ENCODE measurements at regions not wholly inside any gene's neighbourhood (a gene's known extent, or its start where the extent isn't known, plus 50 kb on each side); places are given as distances from the start of the nearest gene placed in this dataset.

DNA sequence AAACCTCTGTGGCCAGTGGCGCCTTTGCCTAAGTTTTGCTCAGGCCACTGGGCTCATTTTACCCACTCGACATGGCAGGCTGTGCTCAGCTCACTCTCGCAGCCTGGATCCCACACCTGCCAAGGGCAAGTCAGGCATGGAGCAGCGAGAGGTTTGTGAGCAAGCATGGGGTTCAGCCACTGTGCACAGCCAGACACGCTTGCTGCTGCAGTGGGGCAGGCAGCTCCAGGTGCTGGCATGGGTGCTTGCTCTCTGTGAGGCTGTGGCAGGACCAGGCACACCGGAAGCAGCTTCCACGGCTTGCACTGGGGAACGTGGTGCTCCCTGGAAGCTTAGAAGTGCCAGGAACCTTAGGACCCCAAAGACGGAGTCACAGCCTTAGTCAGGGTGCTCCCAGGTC is 470.1 kb downstream of the CDH9 start:
- TF ChIP-seq, protein P1, sequence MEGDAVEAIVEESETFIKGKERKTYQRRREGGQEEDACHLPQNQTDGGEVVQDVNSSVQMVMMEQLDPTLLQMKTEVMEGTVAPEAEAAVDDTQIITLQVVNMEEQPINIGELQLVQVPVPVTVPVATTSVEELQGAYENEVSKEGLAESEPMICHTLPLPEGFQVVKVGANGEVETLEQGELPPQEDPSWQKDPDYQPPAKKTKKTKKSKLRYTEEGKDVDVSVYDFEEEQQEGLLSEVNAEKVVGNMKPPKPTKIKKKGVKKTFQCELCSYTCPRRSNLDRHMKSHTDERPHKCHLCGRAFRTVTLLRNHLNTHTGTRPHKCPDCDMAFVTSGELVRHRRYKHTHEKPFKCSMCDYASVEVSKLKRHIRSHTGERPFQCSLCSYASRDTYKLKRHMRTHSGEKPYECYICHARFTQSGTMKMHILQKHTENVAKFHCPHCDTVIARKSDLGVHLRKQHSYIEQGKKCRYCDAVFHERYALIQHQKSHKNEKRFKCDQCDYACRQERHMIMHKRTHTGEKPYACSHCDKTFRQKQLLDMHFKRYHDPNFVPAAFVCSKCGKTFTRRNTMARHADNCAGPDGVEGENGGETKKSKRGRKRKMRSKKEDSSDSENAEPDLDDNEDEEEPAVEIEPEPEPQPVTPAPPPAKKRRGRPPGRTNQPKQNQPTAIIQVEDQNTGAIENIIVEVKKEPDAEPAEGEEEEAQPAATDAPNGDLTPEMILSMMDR (IDR thresholded peaks at IDR 0.05; ENCODE audit: low read depth, low read length) = no peak
- no peak for TF ChIP-seq MAX (IDR thresholded peaks at IDR 0.05; ENCODE audit: low read depth, low read length)
- TF ChIP-seq POLR2A (IDR thresholded peaks at IDR 0.05; ENCODE audit: extremely low read depth, insufficient read length) = no peak
- TF ChIP-seq MYC (IDR thresholded peaks at IDR 0.05; ENCODE audit: low read depth, low read length) = no peak

All from NB4 (cell line).